Ovary (tissue), 7 donors: ENCODE measurements at regions not wholly inside any gene's neighbourhood (a gene's known extent, or its start where the extent isn't known, plus 50 kb on each side); places are given as distances from the start of the nearest gene placed in this dataset.

Experiments
- DNase-seq, 5 donors: peaks; one replicate each; pipeline ENCODE4 v3.0.0-alpha.2; 2019 to 2020
- H3K27ac ChIP-seq, 2 donors: fragments of 200-600 bp; one replicate each; pipeline versions ENCODE4 v1.5.1 to v1.8.0; 2019 to 2022
- H3K27me3 ChIP-seq: fragments of 200-600 bp; one replicate; pipeline ENCODE4 v1.8.0; 2022
- H3K36me3 ChIP-seq: fragments of 200-600 bp; sonication (generic); one replicate; pipeline ENCODE4 v1.5.1; 2019
- H3K4me1 ChIP-seq: one replicate; pipeline ENCODE4 v1.8.1; 2013; ENCODE audit warnings: mild to moderate bottlenecking, moderate library complexity; ENCODE audit not compliant: insufficient read depth
- H3K4me3 ChIP-seq: fragments of 200-600 bp; sonication (generic); one replicate; pipeline ENCODE4 v1.5.1; 2017
- H3K9me3 ChIP-seq, 2 donors: fragments of 200-600 bp in 1 of 2; sonication (generic) in 1 of 2; one replicate each; pipeline versions ENCODE4 v1.5.1 to v1.8.1; 2013 to 2019; ENCODE audit warnings: mild to moderate bottlenecking in 1 of 2, moderate library complexity in 1 of 2
- CTCF ChIP-seq, 3 donors: fragments of 450-650 bp in 2 of 3; fragments of 200-600 bp in 1 of 3; IDR thresholded peaks; one replicate each; pipeline versions ENCODE4 v1.5.1 to v1.8.0; 2016 to 2022; ENCODE audit warnings: antibody characterized with exemption in 3 of 3, mild to moderate bottlenecking in 1 of 3
- EP300 ChIP-seq: sonication (generic); formaldehyde crosslinking; IDR thresholded peaks from one replicate; pipeline ENCODE4 v1.6.1; 2017; ENCODE audit warnings: antibody characterized with exemption
- POLR2A ChIP-seq: fragments of 450-650 bp; IDR thresholded peaks from one replicate; pipeline ENCODE4 v1.6.1; 2017; ENCODE audit warnings: antibody characterized with exemption, mild to moderate bottlenecking, moderate library complexity
- WGBS, 3 donors: extraction: QIAGEN DNeasy Blood & Tissue Kit in 1 of 3; methylation state at CpG; one replicate each; pipeline versions ENCODE4 v1.1.5 to v1.1.7; 2013 to 2017; 5-methylcytosine and 5-hydroxymethylcytosine counted together
- intact Hi-C, 4 donors: fragments of 100-400 bp; cut with DNase I; formaldehyde crosslinking; loops; one replicate each; pipeline versions ENCODE4 v1.11.0 to v1.15.1; 2022 to 2023
- donor health status: DM: no; HTN: no; CAD: no; lungs with moderate emphysema.
- donor health status: DM: no; HTN: no; CAD: no.
- donor health status: Bipolar disorder and iron deficiency.
- donor health status: DM: no; HTN: no; CAD: no.
- donor health status: DM: yes; HTN: yes; CAD: no.

- H3K27me3 ChIP-seq: no peaks in the 10 kb centered on the region
- no peaks in the 10 kb centered on the region for H3K9me3 ChIP-seq
- DNase-seq: no peak
- intact Hi-C loops: no loop called here
- H3K4me3 ChIP-seq: no peak overlapping the region
- H3K4me1 ChIP-seq: no peaks in the 10 kb centered on the region
- H3K27ac ChIP-seq: no peak overlapping the region
- no peak for TF ChIP-seq EP300
- no peak for TF ChIP-seq POLR2A
- TF ChIP-seq CTCF (IDR thresholded peaks at IDR 0.05): no peak
- H3K36me3 ChIP-seq: no peaks in the 10 kb centered on the region
Measured at GRCh38 chr1:212506666-212507065, 73.9 kb downstream of the NENF start.

- DNase-seq: no peak
- intact Hi-C loops: no loop called here
- Histone ChIP-seq H3K4me1 (no peaks in the 10 kb centered on the region), H3K4me3 (no peak overlapping the region), H3K27me3 (no peaks in the 10 kb centered on the region), H3K9me3 (no peaks in the 10 kb centered on the region), H3K36me3 (no peaks in the 10 kb centered on the region), H3K27ac (no peak overlapping the region)
- no peak for TF ChIP-seq POLR2A
- 75 to 79% (median 77%) methylated on average over 7 of the region's 7 CpGs for WGBS, 3 donors
Measured at GRCh38 chr1:212507369-212507768, 74.6 kb downstream of the NENF start.

- 52 to 58% (median 57%) methylated on average over 5 of the region's 5 CpGs for WGBS, 3 donors
- Histone ChIP-seq H3K27ac (no peak overlapping the region), H3K36me3 (no peaks in the 10 kb centered on the region), H3K4me1 (peaks cover 3% of the 10 kb centered on the region), H3K9me3 (no peaks in the 10 kb centered on the region), H3K4me3 (no peak overlapping the region), H3K27me3 (no peaks in the 10 kb centered on the region)
- TF ChIP-seq POLR2A (no peak), EP300 (no peak)
- no peak for DNase-seq
- intact Hi-C loops: no loop called here
Measured at GRCh38 chr1:212512816-212513559, 80.3 kb downstream of the NENF start.

DNA sequence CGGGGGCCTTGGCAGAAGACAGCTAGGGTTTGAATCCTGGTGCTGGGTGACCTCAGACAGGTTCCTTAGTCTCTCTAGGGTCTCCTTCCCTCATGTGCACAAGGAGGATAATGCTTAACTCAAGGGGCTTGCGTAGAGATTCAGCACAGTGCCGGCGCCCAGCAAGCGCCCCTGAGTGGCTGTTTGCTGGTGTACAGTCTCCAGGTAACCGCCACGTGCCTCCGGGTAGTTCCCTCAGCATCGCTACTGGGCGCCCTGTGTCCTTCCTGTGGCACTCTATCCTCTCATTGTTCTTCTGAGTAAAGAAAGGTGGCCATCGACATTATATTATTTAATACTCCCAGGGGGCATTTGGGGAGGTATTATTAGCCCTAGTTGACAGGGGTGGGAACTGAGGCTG, 80.9 kb downstream of the NENF start:
- Histone ChIP-seq H3K4me3 (no peak overlapping the region), H3K27me3 (no peaks in the 10 kb centered on the region), H3K4me1 (peaks cover 3% of the 10 kb centered on the region), H3K36me3 (no peaks in the 10 kb centered on the region), H3K27ac (no peak overlapping the region), H3K9me3 (no peaks in the 10 kb centered on the region)
- intact Hi-C loops: no loop called here
- no peak for DNase-seq
- TF ChIP-seq CTCF (IDR thresholded peaks at IDR 0.05) (no peak), EP300 (no peak), POLR2A (no peak)
- WGBS, 3 donors: 73 to 84% (median 76%) methylated on average over 11 of the region's 11 CpGs

DNA sequence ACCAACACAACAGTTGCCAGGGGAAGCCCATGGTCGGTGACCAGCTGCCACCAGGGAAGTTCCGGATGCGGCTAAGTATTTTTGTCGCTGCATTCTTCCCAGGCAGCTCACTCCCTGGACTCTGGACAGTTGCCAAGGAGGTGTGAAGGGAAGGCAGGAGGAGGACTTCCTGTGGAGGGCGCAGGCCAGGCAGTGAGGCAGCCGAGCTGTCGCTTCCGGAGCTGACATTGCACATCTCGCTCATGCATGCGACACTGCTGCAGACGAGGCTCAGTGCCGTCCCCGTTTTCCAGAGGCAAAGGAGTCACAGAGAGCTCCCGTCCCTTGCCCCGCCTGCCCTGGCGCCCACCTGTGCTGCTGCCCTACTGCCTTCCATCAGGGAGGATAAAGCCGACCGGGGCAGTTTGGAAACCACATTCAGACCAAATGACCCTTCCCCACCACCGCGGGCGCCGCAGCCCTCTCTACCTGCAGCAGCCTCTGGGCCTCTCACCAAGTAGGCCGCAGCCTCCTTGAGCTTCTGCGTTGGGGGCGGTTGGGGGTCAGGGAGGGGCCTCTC, 81.4 kb downstream of the NENF start:
- H3K36me3 ChIP-seq: no peaks in the 10 kb centered on the region
- no peak for TF ChIP-seq EP300
- TF ChIP-seq CTCF (IDR thresholded peaks at IDR 0.05): no peak
- H3K9me3 ChIP-seq: no peaks in the 10 kb centered on the region
- peaks cover 3% of the 10 kb centered on the region for H3K4me1 ChIP-seq
- intact Hi-C loops: no loop called here
- H3K4me3 ChIP-seq: no peak overlapping the region
- peak in 1 of 5 donors; percentile 21 for DNase-seq
- H3K27ac ChIP-seq: no peak overlapping the region
- H3K27me3 ChIP-seq: no peaks in the 10 kb centered on the region
- WGBS, 3 donors: 14 to 29% (median 16%) methylated on average over 21 to 25 of the region's 25 CpGs
